ENCODE measurements at regions not wholly inside any gene's neighbourhood (a gene's known extent, or its start where the extent isn't known, plus 50 kb on each side); places are given as distances from the start of the nearest gene placed in this dataset.

DNA sequence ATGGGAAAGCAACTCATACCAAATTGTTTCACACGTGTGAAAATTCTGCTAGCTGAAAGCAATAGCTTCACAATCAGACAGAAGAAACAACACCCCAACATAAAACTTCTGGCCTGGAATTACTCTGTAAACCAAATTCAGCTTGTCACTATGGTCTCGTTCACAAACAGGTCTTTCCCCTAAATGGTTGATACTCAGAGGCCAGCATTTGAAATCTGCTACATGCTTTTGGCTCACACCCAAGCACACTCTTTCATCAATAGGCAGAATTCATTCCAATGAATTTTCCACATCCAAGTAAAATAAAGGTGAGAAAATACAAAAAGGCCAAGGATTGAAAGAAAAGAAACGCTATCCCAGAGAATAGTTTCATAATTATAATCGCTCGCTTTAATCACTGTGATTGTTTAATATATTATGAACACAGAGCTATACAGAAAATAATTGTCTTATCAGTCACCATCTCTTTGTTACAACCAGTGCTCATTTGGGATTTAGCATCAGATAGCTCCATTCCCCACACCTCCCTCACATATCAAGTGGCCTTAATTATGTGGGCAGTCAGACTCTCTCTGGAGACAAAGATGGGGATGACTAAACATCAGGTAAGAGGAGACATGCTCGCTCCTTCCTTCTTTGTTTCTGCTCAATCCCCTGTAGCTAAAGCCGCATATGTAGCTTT lies 503.8 kb upstream of the ARRDC4 start:
- Histone ChIP-seq H3K9ac (ENCODE audit: low read depth, low read length) (no peak overlapping the region), H3K9me3 (ENCODE audit: insufficient read depth, low read depth, low read length) (no peaks in the 10 kb centered on the region), H3K27ac (ENCODE audit: low read depth, low read length) (no peak overlapping the region), H3K27me3 (ENCODE audit: insufficient read depth, low read length) (no peaks in the 10 kb centered on the region), H3K36me3 (ENCODE audit: insufficient read depth, low read length) (no peaks in the 10 kb centered on the region), H3K4me3 (ENCODE audit: low read length) (no peak overlapping the region), H3K4me1 (ENCODE audit: insufficient read depth, low read length) (peaks cover 3% of the 10 kb centered on the region; the same call in 1 of the 2 replicates)
- 87% methylated on average over 4 of the region's 7 CpGs for WGBS

DNA sequence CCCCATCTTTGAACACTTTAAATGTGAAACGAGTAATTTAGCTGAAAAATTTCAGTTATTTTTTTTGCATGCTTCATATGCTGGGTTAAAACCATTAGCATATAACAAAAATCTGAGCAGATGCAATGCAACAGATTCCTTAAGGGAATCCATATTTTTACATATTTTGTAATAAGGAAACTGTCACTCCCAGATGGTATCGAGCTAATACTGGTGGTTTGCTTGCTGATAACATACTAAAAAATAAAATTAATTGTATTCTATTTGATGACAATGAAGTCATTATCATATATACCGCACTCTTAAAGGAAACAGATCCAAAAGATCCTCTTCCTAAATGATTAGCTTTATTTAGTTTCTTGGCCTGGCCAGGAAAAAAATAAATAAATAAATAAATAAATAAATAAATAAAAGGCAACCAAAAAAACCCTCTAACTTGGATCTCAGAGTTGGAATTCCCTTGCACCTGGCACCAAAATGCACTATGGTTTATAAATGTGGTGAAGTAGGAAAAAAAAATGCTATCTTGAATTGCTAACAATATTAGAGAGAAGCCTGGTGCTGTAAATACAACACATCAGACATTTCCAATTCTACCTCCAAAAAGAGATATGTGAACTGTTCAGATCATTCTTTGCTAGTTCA lies 503.2 kb upstream of the ARRDC4 start:
- Histone ChIP-seq H3K36me3 (ENCODE audit: insufficient read depth, low read length) (no peaks in the 10 kb centered on the region), H3K4me3 (ENCODE audit: low read length) (no peak overlapping the region), H3K4me1 (ENCODE audit: insufficient read depth, low read length) (peaks cover 3% of the 10 kb centered on the region; the same call in 1 of the 2 replicates), H3K9ac (ENCODE audit: low read depth, low read length) (no peak overlapping the region), H3K27me3 (ENCODE audit: insufficient read depth, low read length) (no peaks in the 10 kb centered on the region), H3K9me3 (ENCODE audit: insufficient read depth, low read depth, low read length) (no peaks in the 10 kb centered on the region), H3K27ac (ENCODE audit: low read depth, low read length) (no peak overlapping the region)
- WGBS = 80% methylated on average over 1 of the region's 3 CpGs

DNA sequence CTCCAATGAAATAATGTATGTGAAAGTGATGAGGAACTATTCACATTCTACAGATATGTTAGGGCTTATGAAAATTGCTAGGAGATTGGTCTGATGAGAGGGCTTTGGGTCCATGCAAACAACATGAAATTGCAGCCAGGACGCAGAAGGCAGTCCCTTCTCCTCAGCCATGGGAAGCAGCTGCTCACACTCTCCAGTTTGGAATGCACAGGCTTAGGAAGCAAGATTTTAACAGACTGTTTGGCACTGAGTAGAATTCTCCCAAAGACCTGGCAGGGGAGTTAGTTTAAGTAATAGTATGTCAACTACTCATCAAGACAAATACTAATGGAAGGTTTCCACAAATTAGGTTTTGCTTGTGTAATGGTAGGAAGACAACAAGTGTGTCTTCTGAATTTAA lies 500.7 kb upstream of the ARRDC4 start:
- 97% methylated on average over 1 of the region's 1 CpG for WGBS
- H3K9ac ChIP-seq (ENCODE audit: low read depth, low read length) = no peak overlapping the region
- no peaks in the 10 kb centered on the region for H3K9me3 ChIP-seq (ENCODE audit: insufficient read depth, low read depth, low read length)
- H3K36me3 ChIP-seq (ENCODE audit: insufficient read depth, low read length) = no peaks in the 10 kb centered on the region
- peaks cover 3% of the 10 kb centered on the region; the same call in 1 of the 2 replicates for H3K4me1 ChIP-seq (ENCODE audit: insufficient read depth, low read length)
- no peak overlapping the region for H3K27ac ChIP-seq (ENCODE audit: low read depth, low read length)
- H3K4me3 ChIP-seq (ENCODE audit: low read length) = no peak overlapping the region
- no peaks in the 10 kb centered on the region for H3K27me3 ChIP-seq (ENCODE audit: insufficient read depth, low read length)

DNA sequence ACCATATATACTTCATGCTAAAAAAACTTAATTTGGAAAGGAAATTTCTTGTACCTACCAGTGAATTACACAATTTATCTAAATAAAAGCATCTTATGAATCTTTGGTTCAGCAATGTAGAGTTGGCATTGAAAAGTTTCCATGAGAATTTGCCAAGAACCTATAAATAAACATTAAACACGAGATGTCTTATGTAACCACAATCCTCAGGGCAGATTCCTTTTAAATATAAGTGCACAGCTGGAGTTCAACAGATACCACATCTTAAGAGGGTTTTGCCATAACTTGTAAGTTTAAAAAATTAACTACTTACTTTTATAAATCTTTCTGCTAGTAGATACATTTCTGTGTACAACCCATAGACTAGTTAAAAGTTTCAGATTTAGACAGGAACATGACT lies 499.3 kb upstream of the ARRDC4 start:
- WGBS = 90% methylated on average over 1 of the region's 1 CpG
- H3K9me3 ChIP-seq (ENCODE audit: insufficient read depth, low read depth, low read length) = no peaks in the 10 kb centered on the region
- no peak overlapping the region for H3K4me3 ChIP-seq (ENCODE audit: low read length)

DNA sequence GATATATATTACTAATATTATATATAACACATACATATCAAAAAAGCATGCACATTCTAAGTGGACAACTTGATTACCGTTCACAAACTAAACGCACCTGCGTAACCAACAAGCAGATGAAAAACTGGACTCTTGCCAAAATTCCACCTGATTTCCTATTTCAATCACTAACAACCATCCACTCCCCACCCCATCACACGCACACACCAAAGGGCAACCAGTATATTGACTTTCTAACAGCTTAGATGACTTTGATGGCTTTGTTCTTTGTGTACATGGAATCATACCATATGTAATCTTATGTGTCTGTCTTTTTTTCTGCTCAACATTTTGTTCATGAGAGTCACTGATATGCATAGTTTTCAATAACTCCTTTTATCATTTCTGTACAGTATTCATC lies 496.8 kb upstream of the ARRDC4 start:
- WGBS = 90% methylated on average over 4 of the region's 4 CpGs
- Histone ChIP-seq H3K27me3 (ENCODE audit: insufficient read depth, low read length) (no peaks in the 10 kb centered on the region), H3K27ac (ENCODE audit: low read depth, low read length) (no peak overlapping the region), H3K4me1 (ENCODE audit: insufficient read depth, low read length) (no peaks in the 10 kb centered on the region), H3K4me3 (ENCODE audit: low read length) (no peak overlapping the region), H3K9ac (ENCODE audit: low read depth, low read length) (no peak overlapping the region), H3K9me3 (ENCODE audit: insufficient read depth, low read depth, low read length) (no peaks in the 10 kb centered on the region), H3K36me3 (ENCODE audit: insufficient read depth, low read length) (no peaks in the 10 kb centered on the region)

More for the DNA sequence above, 499.3 kb upstream of the ARRDC4 start:
- Histone ChIP-seq H3K4me1 (ENCODE audit: insufficient read depth, low read length) (peaks cover 3% of the 10 kb centered on the region; the same call in 1 of the 2 replicates), H3K27ac (ENCODE audit: low read depth, low read length) (no peak overlapping the region), H3K9ac (ENCODE audit: low read depth, low read length) (no peak overlapping the region), H3K27me3 (ENCODE audit: insufficient read depth, low read length) (no peaks in the 10 kb centered on the region), H3K36me3 (ENCODE audit: insufficient read depth, low read length) (no peaks in the 10 kb centered on the region)

DNA sequence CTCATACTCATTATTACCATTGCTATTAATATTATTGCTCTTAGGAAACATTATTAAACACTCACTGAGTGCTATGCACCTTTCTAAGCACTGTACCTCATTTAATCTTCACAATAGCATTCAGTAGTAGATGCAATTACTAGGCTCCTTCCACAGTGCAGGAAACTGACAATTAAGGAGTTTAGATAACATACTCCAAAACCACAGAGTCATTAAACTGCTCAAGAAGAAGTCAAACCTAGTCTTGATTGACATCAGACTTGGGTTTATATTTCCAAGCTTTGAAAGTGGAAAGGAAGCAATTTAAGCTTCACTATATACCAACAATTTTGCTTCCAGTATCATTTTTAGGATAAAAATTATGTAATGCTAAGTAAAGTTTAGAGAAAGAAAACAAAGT lies 490.1 kb upstream of the ARRDC4 start:
- Histone ChIP-seq H3K27me3 (ENCODE audit: insufficient read depth, low read length) (no peaks in the 10 kb centered on the region), H3K9ac (ENCODE audit: low read depth, low read length) (no peak overlapping the region), H3K36me3 (ENCODE audit: insufficient read depth, low read length) (no peaks in the 10 kb centered on the region), H3K4me3 (ENCODE audit: low read length) (no peak overlapping the region), H3K9me3 (ENCODE audit: insufficient read depth, low read depth, low read length) (no peaks in the 10 kb centered on the region), H3K27ac (ENCODE audit: low read depth, low read length) (no peak overlapping the region), H3K4me1 (ENCODE audit: insufficient read depth, low read length) (no peaks in the 10 kb centered on the region)

DNA sequence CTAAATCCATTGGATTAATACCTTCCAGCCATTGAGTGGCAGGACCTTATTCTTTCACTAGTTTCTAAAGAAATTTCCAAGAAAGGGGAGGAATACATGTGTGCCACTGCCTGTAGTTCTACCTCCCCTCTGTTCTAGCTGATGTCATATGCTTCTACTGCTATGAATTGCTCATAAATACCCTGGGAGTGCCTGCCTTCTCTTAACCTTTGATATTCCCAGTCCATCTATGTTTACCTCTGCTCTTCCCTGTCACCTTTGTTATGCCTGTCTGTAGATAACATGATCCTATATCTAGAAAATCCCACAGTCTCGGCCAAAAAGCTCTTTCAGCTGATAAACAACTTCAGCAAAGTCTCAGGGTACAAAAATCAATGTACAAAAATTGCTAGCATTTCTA lies 486.9 kb upstream of the ARRDC4 start:
- no peaks in the 10 kb centered on the region for H3K9me3 ChIP-seq (ENCODE audit: insufficient read depth, low read depth, low read length)
- H3K36me3 ChIP-seq (ENCODE audit: insufficient read depth, low read length) = no peaks in the 10 kb centered on the region
- H3K4me1 ChIP-seq (ENCODE audit: insufficient read depth, low read length) = no peaks in the 10 kb centered on the region
- H3K4me3 ChIP-seq (ENCODE audit: low read length) = no peak overlapping the region
- H3K27ac ChIP-seq (ENCODE audit: low read depth, low read length) = no peak overlapping the region
- 92% methylated on average over 1 of the region's 1 CpG for WGBS
- H3K9ac ChIP-seq (ENCODE audit: low read depth, low read length) = no peak overlapping the region
- no peaks in the 10 kb centered on the region for H3K27me3 ChIP-seq (ENCODE audit: insufficient read depth, low read length)

DNA sequence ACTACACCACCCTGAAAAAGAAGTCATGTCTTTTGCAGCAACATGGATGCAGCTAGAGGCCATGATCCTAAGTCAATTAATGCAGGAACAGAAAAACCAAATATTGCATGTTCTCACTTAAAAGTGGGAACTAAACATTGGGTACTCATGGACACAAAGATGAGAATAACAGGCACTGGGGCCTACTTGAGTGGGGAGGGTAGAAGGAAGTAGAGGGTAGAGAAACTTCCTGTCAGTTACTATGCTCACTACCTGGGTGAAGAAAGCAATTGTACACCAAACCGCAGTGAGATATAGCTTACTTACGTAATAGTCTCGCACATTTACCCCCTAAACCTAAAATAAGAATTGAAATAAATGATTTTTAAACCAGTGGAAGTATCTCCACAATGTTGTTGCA lies 480.5 kb upstream of the ARRDC4 start:
- no peak overlapping the region for H3K4me3 ChIP-seq (ENCODE audit: low read length)
- WGBS = no CpG with 5 or more reads among the region's 3 CpGs
- H3K9ac ChIP-seq (ENCODE audit: low read depth, low read length) = no peak overlapping the region
- no peaks in the 10 kb centered on the region; the same call in 1 of the 2 replicates for H3K9me3 ChIP-seq (ENCODE audit: insufficient read depth, low read depth, low read length)
- H3K27me3 ChIP-seq (ENCODE audit: insufficient read depth, low read length) = no peaks in the 10 kb centered on the region
- no peaks in the 10 kb centered on the region for H3K36me3 ChIP-seq (ENCODE audit: insufficient read depth, low read length)
- no peak overlapping the region for H3K27ac ChIP-seq (ENCODE audit: low read depth, low read length)
- no peaks in the 10 kb centered on the region for H3K4me1 ChIP-seq (ENCODE audit: insufficient read depth, low read length)

DNA sequence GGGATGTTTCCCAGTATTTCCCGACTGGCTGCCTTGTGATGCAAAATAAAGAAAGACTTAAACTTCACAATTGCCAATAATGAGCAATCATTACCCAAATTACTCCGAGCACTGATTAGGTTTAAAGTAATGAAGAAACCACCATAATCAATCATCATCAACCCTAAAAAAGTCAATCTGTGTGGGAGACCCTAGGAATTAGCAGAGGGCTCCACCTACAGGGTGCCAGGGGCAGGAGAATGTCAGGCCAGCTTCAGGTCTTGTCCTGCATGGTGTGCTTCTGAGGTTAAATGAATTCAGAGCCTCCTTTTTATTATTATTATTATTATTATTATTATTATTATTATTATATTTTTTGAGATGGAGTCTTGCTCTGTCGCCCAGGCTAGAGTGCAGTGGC lies 478.0 kb upstream of the ARRDC4 start:
- Histone ChIP-seq H3K4me1 (ENCODE audit: insufficient read depth, low read length) (no peaks in the 10 kb centered on the region), H3K9me3 (ENCODE audit: insufficient read depth, low read depth, low read length) (no peaks in the 10 kb centered on the region; the same call in 1 of the 2 replicates)
- 79% methylated on average over 3 of the region's 3 CpGs for WGBS

DNA sequence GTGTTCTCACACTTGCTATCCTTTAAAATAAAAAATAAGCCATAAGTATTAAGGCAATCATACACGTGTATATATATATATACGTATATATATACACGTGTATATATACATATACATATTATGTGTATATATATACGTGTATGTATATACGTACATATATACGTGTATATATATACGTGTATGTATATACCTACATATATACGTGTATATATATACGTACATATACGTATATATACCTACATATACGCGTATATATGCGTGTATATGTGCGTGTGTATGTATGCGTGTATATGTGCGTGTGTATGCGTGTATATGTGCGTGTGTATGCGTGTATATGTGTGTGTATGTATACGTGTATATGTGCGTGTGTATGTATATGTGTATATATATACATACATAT lies 477.3 kb upstream of the ARRDC4 start:
- Histone ChIP-seq H3K9me3 (ENCODE audit: insufficient read depth, low read depth, low read length) (no peaks in the 10 kb centered on the region; the same call in 1 of the 2 replicates), H3K4me3 (ENCODE audit: low read length) (no peak overlapping the region), H3K36me3 (ENCODE audit: insufficient read depth, low read length) (no peaks in the 10 kb centered on the region), H3K4me1 (ENCODE audit: insufficient read depth, low read length) (no peaks in the 10 kb centered on the region), H3K27me3 (ENCODE audit: insufficient read depth, low read length) (no peaks in the 10 kb centered on the region), H3K9ac (ENCODE audit: low read depth, low read length) (no peak overlapping the region), H3K27ac (ENCODE audit: low read depth, low read length) (no peak overlapping the region)
- 96% methylated on average over 9 of the region's 21 CpGs for WGBS

More for the DNA sequence above, 478.0 kb upstream of the ARRDC4 start:
- H3K27me3 ChIP-seq (ENCODE audit: insufficient read depth, low read length) = no peaks in the 10 kb centered on the region
- no peak overlapping the region for H3K27ac ChIP-seq (ENCODE audit: low read depth, low read length)
- no peaks in the 10 kb centered on the region for H3K36me3 ChIP-seq (ENCODE audit: insufficient read depth, low read length)
- H3K4me3 ChIP-seq (ENCODE audit: low read length) = no peak overlapping the region
- no peak overlapping the region for H3K9ac ChIP-seq (ENCODE audit: low read depth, low read length)

DNA sequence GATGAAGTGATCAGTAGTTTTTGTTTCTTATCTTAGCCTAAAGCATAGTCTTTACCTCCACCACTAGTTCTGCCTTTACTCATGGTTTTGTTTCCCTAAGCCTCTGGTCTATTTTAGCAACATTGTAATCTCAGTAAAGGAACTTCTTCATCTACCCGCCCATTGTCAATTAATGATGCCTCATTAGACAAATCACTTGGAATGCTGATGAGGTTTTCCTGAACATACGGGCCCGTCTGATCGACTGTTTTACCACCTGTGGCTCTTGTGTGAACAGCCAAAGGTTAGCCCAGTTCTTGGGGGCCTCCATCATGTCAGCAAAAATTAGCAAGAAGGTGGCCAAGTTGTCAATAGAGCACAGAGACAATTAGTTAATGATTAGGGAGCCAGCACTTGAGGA lies 470.1 kb upstream of the ARRDC4 start:
- H3K27me3 ChIP-seq (ENCODE audit: insufficient read depth, low read length) = no peaks in the 10 kb centered on the region
- H3K36me3 ChIP-seq (ENCODE audit: insufficient read depth, low read length) = no peaks in the 10 kb centered on the region
- no peak overlapping the region for H3K27ac ChIP-seq (ENCODE audit: low read depth, low read length)
- no peak overlapping the region for H3K4me3 ChIP-seq (ENCODE audit: low read length)
- no peaks in the 10 kb centered on the region for H3K9me3 ChIP-seq (ENCODE audit: insufficient read depth, low read depth, low read length)
- no peaks in the 10 kb centered on the region for H3K4me1 ChIP-seq (ENCODE audit: insufficient read depth, low read length)
- 89% methylated on average over 4 of the region's 4 CpGs for WGBS
- H3K9ac ChIP-seq (ENCODE audit: low read depth, low read length) = no peak overlapping the region

All from HUES64 (cell line).